ENCODE measurements at regions not wholly inside any gene's neighbourhood (a gene's known extent, or its start where the extent isn't known, plus 50 kb on each side); places are given as distances from the start of the nearest gene placed in this dataset.

DNA sequence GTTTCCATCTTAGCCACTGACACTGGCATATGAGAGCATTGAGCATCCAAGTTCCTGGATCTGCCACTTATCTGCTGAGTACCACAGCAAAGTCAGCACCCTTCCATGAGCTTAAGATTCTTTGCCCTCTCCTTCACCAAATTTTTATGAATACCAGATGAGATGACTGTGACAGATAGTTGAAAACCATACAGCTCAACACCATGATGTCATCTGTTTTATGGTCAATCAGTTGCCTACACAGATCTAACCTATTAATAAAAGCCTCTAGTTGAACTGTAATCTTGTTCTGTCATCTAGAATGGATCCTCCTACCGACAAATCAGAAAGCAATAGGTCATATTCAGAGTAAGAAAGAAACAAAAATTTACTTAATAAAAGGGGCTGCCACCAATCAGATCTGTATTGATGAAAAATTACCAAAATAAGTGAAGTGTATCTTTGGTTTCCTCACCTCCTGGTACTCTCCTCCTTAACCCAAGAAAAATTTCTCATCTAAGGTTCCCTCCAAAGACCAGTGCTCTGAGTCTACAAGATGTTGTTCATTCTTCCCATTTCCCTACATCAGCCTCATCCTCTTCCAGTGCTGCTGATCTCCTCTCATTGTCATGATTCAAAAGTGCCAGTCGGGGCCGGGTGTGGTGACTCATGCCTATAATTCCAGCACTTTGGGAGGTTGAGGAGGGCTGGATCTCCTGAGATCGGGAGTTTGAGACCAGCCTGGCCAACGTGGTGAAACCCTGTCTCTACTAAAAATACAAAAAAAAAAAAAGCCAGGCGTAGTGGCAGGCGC, 138.8 kb upstream of the CTTNBP2NL start (continued):
- TF ChIP-seq ZNF462 (CRISPR knock-in tag; IDR thresholded peaks at IDR 0.05) = no peak
- no peak for TF ChIP-seq EZH2phosphoT487 (IDR thresholded peaks at IDR 0.05; ENCODE audit: unreplicated experiment)
- TF ChIP-seq, protein P1, sequence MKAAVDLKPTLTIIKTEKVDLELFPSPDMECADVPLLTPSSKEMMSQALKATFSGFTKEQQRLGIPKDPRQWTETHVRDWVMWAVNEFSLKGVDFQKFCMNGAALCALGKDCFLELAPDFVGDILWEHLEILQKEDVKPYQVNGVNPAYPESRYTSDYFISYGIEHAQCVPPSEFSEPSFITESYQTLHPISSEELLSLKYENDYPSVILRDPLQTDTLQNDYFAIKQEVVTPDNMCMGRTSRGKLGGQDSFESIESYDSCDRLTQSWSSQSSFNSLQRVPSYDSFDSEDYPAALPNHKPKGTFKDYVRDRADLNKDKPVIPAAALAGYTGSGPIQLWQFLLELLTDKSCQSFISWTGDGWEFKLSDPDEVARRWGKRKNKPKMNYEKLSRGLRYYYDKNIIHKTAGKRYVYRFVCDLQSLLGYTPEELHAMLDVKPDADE (IDR thresholded peaks at IDR 0.05) = no peak

DNA sequence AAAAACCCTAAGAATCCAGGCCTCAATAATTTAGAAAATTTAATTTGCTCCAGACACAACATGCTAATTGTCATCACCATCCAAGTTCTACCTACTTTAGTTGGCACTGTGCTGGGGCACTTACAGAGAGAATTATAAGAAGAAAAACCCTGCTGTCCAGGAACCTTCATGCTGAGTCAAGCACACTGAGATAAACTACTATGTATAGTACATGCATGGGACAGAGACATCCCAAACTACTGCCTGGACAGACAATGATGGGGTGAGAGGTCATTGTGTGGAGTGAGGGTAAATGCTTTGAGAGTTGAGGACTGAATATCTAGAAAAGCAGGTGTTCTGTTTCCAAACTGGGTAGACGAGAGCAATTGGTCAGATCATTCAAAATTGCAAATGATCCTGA, 135.3 kb upstream of the CTTNBP2NL start:
- Histone ChIP-seq H3K36me3 (ENCODE audit: insufficient read depth) (no peaks in the 10 kb centered on the region), H4K20me1 (replicated peaks; ENCODE audit: insufficient read depth) (no peaks in the 10 kb centered on the region), H3K27me3 (ENCODE audit: insufficient read depth) (no peaks in the 10 kb centered on the region), H3K4me1 (ENCODE audit: insufficient read depth) (no peaks in the 10 kb centered on the region), H3K4me3 (no peak overlapping the region), H3K4me2 (no peak overlapping the region), H3K79me2 (replicated peaks; ENCODE audit: insufficient read depth) (no peaks in the 10 kb centered on the region), H3F3A (replicated peaks; ENCODE audit: low read depth) (no peaks in the 10 kb centered on the region), H3K9me2 (ENCODE audit: insufficient read depth) (peaks cover 7% of the 10 kb centered on the region; the same call in 1 of the 2 replicates), H2AFZ (no peak overlapping the region), H3K27ac (ENCODE audit: low read depth) (no peak overlapping the region)
- H3K4me3 Mint-ChIP-seq = no peak overlapping the region
- TF ChIP-seq POLR2AphosphoS5 (IDR thresholded peaks at IDR 0.05; ENCODE audit: low read depth) (no peak), CREB1 (CRISPR knock-in tag; IDR thresholded peaks at IDR 0.05; ENCODE audit: low read depth) (no peak), NANOG (IDR thresholded peaks at IDR 0.05; ENCODE audit: borderline replicate concordance) (no peak), ZNF114 (CRISPR knock-in tag; IDR thresholded peaks at IDR 0.05) (no peak)
- no peaks in the 10 kb centered on the region for H3K36me3 Mint-ChIP-seq (ENCODE audit: low read depth)
- H3K4me1 Mint-ChIP-seq = peaks cover 9% of the 10 kb centered on the region; the same call in 2 of the 3 replicates
- DNase-seq (ENCODE audit: low spot score) = no peak
- no peaks in the 10 kb centered on the region for H3K27me3 Mint-ChIP-seq (ENCODE audit: insufficient read depth, low read depth, poor library complexity)
- H3K27ac Mint-ChIP-seq = no peak overlapping the region
- H3K9me3 Mint-ChIP-seq = no peaks in the 10 kb centered on the region
- ATAC-seq = no peak
